Liver (tissue), 7 donors: ENCODE measurements at regions not wholly inside any gene's neighbourhood (a gene's known extent, or its start where the extent isn't known, plus 50 kb on each side); places are given as distances from the start of the nearest gene placed in this dataset.

Experiments used
- DNase-seq: peaks from one replicate; pipeline ENCODE4 v3.0.0-alpha.2; 2017; ENCODE audit warnings: low spot score
- H3K27ac ChIP-seq, 2 donors: one replicate each; pipeline ENCODE4 v1.7.0; 2013; ENCODE audit warnings: inconsistent platforms in 2 of 2, low read length in 2 of 2, control low read depth in 1 of 2, low read depth in 1 of 2, mild to moderate bottlenecking in 1 of 2
- H3K27me3 ChIP-seq, 4 donors: one replicate each; pipeline versions ENCODE4 v1.6.1 to v1.7.0; 2013; ENCODE audit warnings: low read length in 3 of 4, inconsistent platforms in 1 of 4, mild to moderate bottlenecking in 1 of 4, moderate library complexity in 1 of 4; ENCODE audit not compliant: control insufficient read depth in 4 of 4, insufficient read depth in 4 of 4
- H3K36me3 ChIP-seq, 4 donors: one replicate each; pipeline versions ENCODE4 v1.6.1 to v1.7.0; 2013; ENCODE audit warnings: low read length in 3 of 4, mild to moderate bottlenecking in 3 of 4, low read depth in 1 of 4, moderate library complexity in 1 of 4; ENCODE audit not compliant: control insufficient read depth in 4 of 4, insufficient read depth in 3 of 4
- H3K4me1 ChIP-seq, 4 donors: one replicate each; pipeline versions ENCODE4 v1.6.1 to v1.7.0; 2013; ENCODE audit warnings: low read length in 3 of 4, mild to moderate bottlenecking in 3 of 4, moderate library complexity in 1 of 4; ENCODE audit not compliant: control insufficient read depth in 4 of 4, insufficient read depth in 4 of 4
- H3K4me3 ChIP-seq, 3 donors: one replicate each; pipeline versions ENCODE4 v1.6.1 to v1.7.0; 2013; ENCODE audit warnings: low read length in 3 of 3, control low read depth in 1 of 3, low read depth in 1 of 3, mild to moderate bottlenecking in 1 of 3
- H3K9ac ChIP-seq, 2 donors: one replicate each; pipeline ENCODE4 v1.7.0; 2013; ENCODE audit warnings: low read length in 2 of 2, mild to moderate bottlenecking in 2 of 2, moderate library complexity in 2 of 2, control low read depth in 1 of 2, low read depth in 1 of 2
- H3K9me3 ChIP-seq, 4 donors: one replicate each; pipeline versions ENCODE4 v1.6.1 to v1.7.0; 2013; ENCODE audit warnings: low read length in 3 of 4; ENCODE audit not compliant: control insufficient read depth in 4 of 4
- ATF3 ChIP-seq: IDR thresholded peaks from 2 replicates; pipeline ENCODE4 v1.6.1; 2016; ENCODE audit warnings: antibody characterized with exemption
- EGR1 ChIP-seq, 2 donors: IDR thresholded peaks; 2 replicates each; pipeline ENCODE4 v1.6.1; 2016 to 2018; ENCODE audit warnings: antibody characterized with exemption in 2 of 2, low read depth in 2 of 2
- FOXA1 ChIP-seq: IDR thresholded peaks from 2 replicates; pipeline ENCODE4 v1.6.1; 2016; ENCODE audit warnings: antibody characterized with exemption
- GABPA ChIP-seq, 2 donors: IDR thresholded peaks in 1 of 2; conservative IDR thresholded peaks in 1 of 2; 2 replicates each; pipeline ENCODE4 v1.6.1; 2016; ENCODE audit warnings: antibody characterized with exemption in 2 of 2, mild to moderate bottlenecking in 1 of 2, moderate library complexity in 1 of 2
- HNF4A ChIP-seq, 2 donors: conservative IDR thresholded peaks; 2 replicates each; pipeline ENCODE4 v1.6.1; 2016; ENCODE audit warnings: antibody characterized with exemption in 2 of 2, mild to moderate bottlenecking in 2 of 2
- MAX ChIP-seq: IDR thresholded peaks from 2 replicates; pipeline ENCODE4 v1.6.1; 2016; ENCODE audit warnings: antibody characterized with exemption
- NR2F2 ChIP-seq: IDR thresholded peaks from 2 replicates; pipeline ENCODE4 v1.6.1; 2016; ENCODE audit warnings: antibody characterized with exemption
- REST ChIP-seq: IDR thresholded peaks from 2 replicates; pipeline ENCODE4 v1.6.1; 2016; ENCODE audit warnings: antibody characterized with exemption, mild to moderate bottlenecking
- SP1 ChIP-seq: IDR thresholded peaks from 2 replicates; pipeline ENCODE4 v1.6.1; 2018; ENCODE audit warnings: antibody characterized with exemption, mild to moderate bottlenecking
- ZBTB33 ChIP-seq: IDR thresholded peaks from 2 replicates; pipeline ENCODE4 v1.6.1; 2016; ENCODE audit warnings: antibody characterized with exemption
- WGBS: extraction: QIAGEN DNeasy Blood & Tissue Kit; methylation state at CpG from one replicate; pipeline ENCODE4 v1.1.7; 2013; 5-methylcytosine and 5-hydroxymethylcytosine counted together
- donor health status: healthy.
- donor health status: healthy.
- donor health status: healthy.
- donor health status: healthy.

- 32% methylated on average over 5 of the region's 5 CpGs for WGBS
Observed at GRCh38 chr6:68039641-68040311, 595.3 kb upstream of the ADGRB3 start.

More at GRCh38 chr6:68039641-68040311, 595.3 kb upstream of the ADGRB3 start:
- Histone ChIP-seq H3K4me1 (no peaks in the 10 kb centered on the region), H3K27me3 (no peaks in the 10 kb centered on the region), H3K9me3 (peaks cover 0 to 1% (median 0%) of the 10 kb centered on the region in 4 donors), H3K9ac (no peak overlapping the region), H3K4me3 (no peak overlapping the region), H3K36me3 (no peaks in the 10 kb centered on the region), H3K27ac (no peak overlapping the region)
- DNase-seq: no peak
- TF ChIP-seq HNF4A (conservative IDR thresholded peaks at IDR 0.05): no peak
- no peak for TF ChIP-seq MAX
- no peak for TF ChIP-seq FOXA1
- TF ChIP-seq REST: no peak
- TF ChIP-seq EGR1 (IDR thresholded peaks at IDR 0.05; ENCODE audit: low read depth in 2 of 2): no peak
- TF ChIP-seq ATF3: no peak
- TF ChIP-seq NR2F2: no peak
- TF ChIP-seq ZBTB33: no peak
- TF ChIP-seq SP1: no peak
- TF ChIP-seq GABPA (IDR thresholded peaks at IDR 0.05 in 1 of 2, conservative IDR thresholded peaks at IDR 0.05 in 1 of 2): no peak
